IMR-90 (cell line): ENCODE measurements at regions not wholly inside any gene's neighbourhood (a gene's known extent, or its start where the extent isn't known, plus 50 kb on each side); places are given as distances from the start of the nearest gene placed in this dataset.

Experiments used
- ATAC-seq: fragments of 200-7000 bp; cut with Tn5 transposase; 2 replicates; pipeline ENCODE4 v1.9.1; 2020; ENCODE audit warnings: low read depth, mild to moderate bottlenecking, moderate library complexity
- BruUV-seq: library from RNA; stranded (reverse); fragments of 400-500 nt; replicated peaks from 2 replicates; lab custom pipeline; 2021; lab: Mats Ljungman, UMichigan
- CTCF ChIA-PET: fragments of 300-600 bp; formaldehyde crosslinking; extraction: SDS; loops from one replicate; lab custom pipeline; 2021; ENCODE audit warnings: antibody characterized with exemption; lab: Yijun Ruan, JAX
- POLR2A ChIA-PET: fragments of 300-600 bp; sonication (Branson Sonifier 250); formaldehyde crosslinking; loops from one replicate; lab custom pipeline; 2022; ENCODE audit warnings: antibody characterized with exemption; ENCODE audit not compliant: unreplicated experiment; lab: Charles Lee
- DNase-seq: peaks from one replicate; pipeline ENCODE4 v3.0.0; 2013
- H2AFZ ChIP-seq: replicated peaks from 2 replicates; pipeline ENCODE3; 2013; ENCODE audit warnings: low read length, mild to moderate bottlenecking; ENCODE audit not compliant: poor library complexity
- H2AK5ac ChIP-seq: 2 replicates; pipeline ENCODE4 v1.6.1; 2013; ENCODE audit warnings: low read depth, low read length, inconsistent platforms
- H2AK9ac ChIP-seq: replicated peaks from 2 replicates; pipeline ENCODE3; 2013; ENCODE audit warnings: mild to moderate bottlenecking, low read depth, low read length, moderate library complexity; ENCODE audit not compliant: poor library complexity
- H2BK120ac ChIP-seq: 2 replicates; pipeline ENCODE4 v1.6.1; 2013; ENCODE audit warnings: low read depth, low read length, inconsistent platforms
- H2BK15ac ChIP-seq: 3 replicates; pipeline ENCODE4 v1.6.1; 2013; ENCODE audit warnings: low read depth, low read length, inconsistent platforms
- H2BK20ac ChIP-seq: 2 replicates; pipeline ENCODE4 v1.6.1; 2013; ENCODE audit warnings: low read depth, mild to moderate bottlenecking, inconsistent platforms, low read length, moderate library complexity
- H2BK5ac ChIP-seq: 2 replicates; pipeline ENCODE4 v1.6.1; 2013; ENCODE audit warnings: mild to moderate bottlenecking, low read depth, low read length, inconsistent platforms; ENCODE audit not compliant: poor library complexity, severe bottlenecking
- H3K14ac ChIP-seq: replicated peaks from 2 replicates; pipeline ENCODE4 v1.6.1; 2013; ENCODE audit warnings: low read depth, low read length, inconsistent platforms
- H3K18ac ChIP-seq: 2 replicates; pipeline ENCODE4 v1.6.1; 2013; ENCODE audit warnings: low read depth, low read length, control low read depth
- H3K23ac ChIP-seq: 2 replicates; pipeline ENCODE4 v1.6.1; 2013; ENCODE audit warnings: low read depth, low read length, inconsistent platforms
- H3K27ac ChIP-seq: 2 replicates; pipeline ENCODE4 v1.5.1; 2013; ENCODE audit warnings: mild to moderate bottlenecking, control low read depth, low read length; ENCODE audit not compliant: insufficient read depth
- H3K27me3 ChIP-seq: 2 replicates; pipeline ENCODE4 v1.6.1; 2013; ENCODE audit warnings: low read length; ENCODE audit not compliant: control insufficient read depth, insufficient read depth
- H3K36me3 ChIP-seq: 2 replicates; pipeline ENCODE4 v1.6.1; 2013; ENCODE audit warnings: low read length, mixed read lengths; ENCODE audit not compliant: control insufficient read depth, insufficient read depth
- H3K4ac ChIP-seq: 2 replicates; pipeline ENCODE4 v1.6.1; 2013; ENCODE audit warnings: low read depth, low read length, inconsistent platforms
- H3K4me1 ChIP-seq: 2 replicates; pipeline ENCODE4 v1.6.1; 2013; ENCODE audit warnings: low read length, mixed read lengths; ENCODE audit not compliant: control insufficient read depth, insufficient read depth
- H3K4me2 ChIP-seq: 2 replicates; pipeline ENCODE4 v1.6.1; 2013; ENCODE audit warnings: low read depth, mild to moderate bottlenecking, control low read depth, low read length, moderate library complexity
- H3K4me3 ChIP-seq: 2 replicates; pipeline ENCODE4 v1.5.1; 2013; ENCODE audit warnings: low read depth, mild to moderate bottlenecking, control low read depth, low read length, moderate library complexity; ENCODE audit not compliant: insufficient read depth
- H3K56ac ChIP-seq: 2 replicates; pipeline ENCODE4 v1.6.1; 2013; ENCODE audit warnings: low read length, inconsistent platforms; ENCODE audit not compliant: insufficient read depth; ENCODE audit errors: extremely low read depth
- H3K79me1 ChIP-seq, 2 experiments: 2 replicates each; pipeline ENCODE4 v1.6.1; 2013; ENCODE audit warnings: low read length in 2 of 2, inconsistent platforms in 1 of 2, low read depth in 1 of 2
- H3K9ac ChIP-seq: 2 replicates; pipeline ENCODE4 v1.6.1; 2013; ENCODE audit warnings: low read depth, low read length, control low read depth
- H3K9me1 ChIP-seq: 2 replicates; pipeline ENCODE4 v1.6.1; 2013; ENCODE audit warnings: low read length, inconsistent platforms; ENCODE audit not compliant: insufficient read depth
- H3K9me3 ChIP-seq: 2 replicates; pipeline ENCODE4 v1.6.1; 2013; ENCODE audit warnings: low read length; ENCODE audit not compliant: control insufficient read depth, insufficient read depth
- H4K20me1 ChIP-seq: 2 replicates; pipeline ENCODE4 v1.6.1; 2013; ENCODE audit warnings: low read length, inconsistent platforms; ENCODE audit not compliant: insufficient read depth
- H4K5ac ChIP-seq: 2 replicates; pipeline ENCODE4 v1.6.1; 2013; ENCODE audit warnings: mild to moderate bottlenecking, low read depth, low read length, control low read depth
- H4K8ac ChIP-seq, 2 experiments: 2 replicates each; pipeline ENCODE4 v1.6.1; 2013; ENCODE audit warnings: low read depth in 2 of 2, low read length in 2 of 2, control low read depth in 1 of 2, inconsistent platforms in 1 of 2
- H4K91ac ChIP-seq: 2 replicates; pipeline ENCODE4 v1.6.1; 2013; ENCODE audit warnings: low read depth, low read length, inconsistent platforms; ENCODE audit not compliant: insufficient read depth
- FOS ChIP-seq: fragments of 150-350 bp; IDR thresholded peaks from 2 replicates; pipeline ENCODE4 v1.6.1; 2016; ENCODE audit warnings: low read depth, low read length
- MAZ ChIP-seq: IDR thresholded peaks from 2 replicates; pipeline ENCODE4 v1.6.1; 2012; ENCODE audit warnings: low read depth, mild to moderate bottlenecking, low read length, improper control_type of control experiment, moderate library complexity, borderline replicate concordance
- RAD21 ChIP-seq: IDR thresholded peaks from 2 replicates; pipeline ENCODE4 v1.6.1; 2012; ENCODE audit warnings: low read length, improper control_type of control experiment
- RFX5 ChIP-seq: IDR thresholded peaks from 2 replicates; pipeline ENCODE4 v1.8.0; 2012; ENCODE audit warnings: low read depth, mild to moderate bottlenecking, low read length, moderate library complexity
- WGBS, 2 experiments: methylation state at CpG; one replicate each; pipeline versions ENCODE4 v1.1.5 to v1.1.7; 2013; ENCODE audit warnings: missing lambda C conversion rate in 2 of 2; ENCODE audit not compliant: insufficient read length in 1 of 2; ENCODE audit errors: extremely low coverage in 2 of 2; 5-methylcytosine and 5-hydroxymethylcytosine counted together
- dilution Hi-C: fragments of 300-500 bp; cut with HindIII; formaldehyde crosslinking; loops from one replicate; pipeline ENCODE4 v1.14.3; 2018; ENCODE audit warnings: low sequenced_read_pairs; ENCODE audit not compliant: unreplicated experiment
- in situ Hi-C: fragments of 300-500 bp; cut with MboI; formaldehyde crosslinking; loops from 3 replicates; pipeline ENCODE4 v1.14.3; 2019; ENCODE audit warnings: low sequenced_read_pairs, inconsistent platforms, mixed read lengths
- intact Hi-C: fragments of 100-400 bp; cut with micrococcal nuclease; formaldehyde crosslinking; loops from 2 replicates; pipeline ENCODE4 v1.10.0; 2022
- TF ChIP-seq, protein P1 (sequence below): fragments of 150-350 bp; IDR thresholded peaks from 2 replicates; pipeline ENCODE4 v1.6.1; 2017; ENCODE audit warnings: mild to moderate bottlenecking, antibody characterized with exemption, low read length, low read depth

DNA sequence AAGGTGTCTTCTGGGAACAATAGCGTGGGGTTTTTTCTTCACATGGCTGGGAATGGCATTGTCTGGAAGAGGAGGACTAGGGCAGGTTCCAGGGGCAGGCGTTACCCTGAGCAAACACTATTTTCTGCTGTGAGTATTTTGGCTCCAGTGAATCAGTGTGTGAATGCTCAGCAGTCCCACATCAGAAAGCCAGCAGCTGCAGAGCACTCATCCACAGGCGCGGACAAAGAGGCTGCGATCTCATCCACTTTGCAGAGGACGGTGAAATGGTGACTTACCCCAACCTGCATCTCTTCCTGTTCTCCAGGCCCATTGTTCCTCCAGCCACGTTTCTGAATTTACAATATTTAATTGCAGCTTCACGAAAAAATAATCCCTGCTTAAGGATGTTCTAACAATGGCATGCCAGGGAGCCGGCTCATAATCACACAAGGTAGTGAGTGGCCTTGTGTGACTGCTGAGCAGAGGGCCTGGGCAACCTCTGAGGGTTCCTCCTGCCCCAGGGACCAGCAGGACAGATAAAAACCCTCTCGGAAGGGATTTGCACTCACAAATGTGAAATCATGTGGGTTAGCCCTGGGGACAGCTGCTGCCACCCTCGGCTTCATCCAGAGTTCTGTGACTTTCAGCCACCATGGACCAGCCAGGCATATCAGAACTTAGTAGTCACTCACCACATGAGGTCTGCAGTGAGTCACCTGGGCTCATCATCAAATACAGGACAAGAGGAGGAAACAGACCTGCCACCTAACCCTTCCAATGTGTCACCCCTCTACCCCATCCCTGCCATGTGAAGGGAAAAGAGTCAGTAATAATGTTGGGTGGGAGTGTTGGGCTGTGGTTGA, 65.0 kb upstream of the EN2 start:
- dilution Hi-C loops = no loop called here

More for the DNA sequence above, 65.0 kb upstream of the EN2 start:
- Histone ChIP-seq H3K4ac (no peak overlapping the region), H2AK5ac (no peak overlapping the region), H2AFZ (no peak overlapping the region), H4K5ac (no peak overlapping the region), H3K4me2 (no peak overlapping the region), H2BK20ac (no peak overlapping the region), H4K91ac (no peak overlapping the region), H3K4me1 (no peaks in the 10 kb centered on the region), H4K8ac (no peak overlapping the region), H2BK5ac (no peak overlapping the region), H3K9me1 (no peaks in the 10 kb centered on the region), H4K20me1 (no peaks in the 10 kb centered on the region), H3K14ac (no peak overlapping the region), H3K79me1 (no peaks in the 10 kb centered on the region), H3K23ac (no peak overlapping the region), H2AK9ac (no peak overlapping the region), H3K9ac (no peak overlapping the region), H3K18ac (no peak overlapping the region), H3K56ac (no peak overlapping the region), H2BK15ac (no peak overlapping the region), H3K27ac (no peak overlapping the region), H2BK120ac (no peak overlapping the region), H3K27me3 (peaks cover 10% of the 10 kb centered on the region), H3K4me3 (no peak overlapping the region), H3K36me3 (no peaks in the 10 kb centered on the region), H3K9me3 (no peaks in the 10 kb centered on the region)
- BruUV-seq = no TSS peak
- intact Hi-C loops = no loop called here
- TF ChIP-seq, protein P1, sequence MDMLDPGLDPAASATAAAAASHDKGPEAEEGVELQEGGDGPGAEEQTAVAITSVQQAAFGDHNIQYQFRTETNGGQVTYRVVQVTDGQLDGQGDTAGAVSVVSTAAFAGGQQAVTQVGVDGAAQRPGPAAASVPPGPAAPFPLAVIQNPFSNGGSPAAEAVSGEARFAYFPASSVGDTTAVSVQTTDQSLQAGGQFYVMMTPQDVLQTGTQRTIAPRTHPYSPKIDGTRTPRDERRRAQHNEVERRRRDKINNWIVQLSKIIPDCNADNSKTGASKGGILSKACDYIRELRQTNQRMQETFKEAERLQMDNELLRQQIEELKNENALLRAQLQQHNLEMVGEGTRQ = no peak
- TF ChIP-seq FOS = no peak
- no peak for TF ChIP-seq MAZ
- TF ChIP-seq RFX5 = no peak
- TF ChIP-seq RAD21 = no peak
- in situ Hi-C loops = loop anchor here (25.0 kb wide), 1 partner anchor 369 kb away; no protein-coding TSS in a partner anchor
- DNase-seq (no peak), ATAC-seq (no peak)
- POLR2A ChIA-PET = no interaction called here
- CTCF ChIA-PET = no interaction called here
- WGBS, 2 experiments = 87% methylated on average over 3 of the region's 11 CpGs; no CpG with 5 or more reads in 1 of the 2 experiments
